Kidney epithelial cell (primary cell): ENCODE measurements at regions not wholly inside any gene's neighbourhood (a gene's known extent, or its start where the extent isn't known, plus 50 kb on each side); places are given as distances from the start of the nearest gene placed in this dataset.

ENCODE experiments used
- DNase-seq: peaks from one replicate; pipeline ENCODE4 v3.0.0-alpha.2; 2010; ENCODE audit warnings: low read depth
- H3K27me3 ChIP-seq: 2 replicates; pipeline ENCODE4 v1.6.0; 2011; ENCODE audit warnings: low read length; ENCODE audit not compliant: control insufficient read depth, insufficient read depth
- H3K36me3 ChIP-seq: 2 replicates; pipeline ENCODE4 v1.5.1; 2011; ENCODE audit warnings: low read length; ENCODE audit not compliant: control insufficient read depth, insufficient read depth
- H3K4me3 ChIP-seq: 2 replicates; pipeline ENCODE4 v1.5.1; 2011; ENCODE audit warnings: low read depth, mild to moderate bottlenecking, control low read depth, low read length
- TF ChIP-seq, protein P1 (sequence below): IDR thresholded peaks from 2 replicates; pipeline ENCODE4 v1.5.1; 2011; ENCODE audit warnings: mild to moderate bottlenecking, moderate library complexity, low read length, control low read depth, inconsistent platforms; ENCODE audit not compliant: insufficient read depth, poor library complexity, severe bottlenecking

- Histone ChIP-seq H3K4me3 (no peak overlapping the region), H3K27me3 (no peaks in the 10 kb centered on the region), H3K36me3 (no peaks in the 10 kb centered on the region)
- DNase-seq: no peak
- TF ChIP-seq, protein P1, sequence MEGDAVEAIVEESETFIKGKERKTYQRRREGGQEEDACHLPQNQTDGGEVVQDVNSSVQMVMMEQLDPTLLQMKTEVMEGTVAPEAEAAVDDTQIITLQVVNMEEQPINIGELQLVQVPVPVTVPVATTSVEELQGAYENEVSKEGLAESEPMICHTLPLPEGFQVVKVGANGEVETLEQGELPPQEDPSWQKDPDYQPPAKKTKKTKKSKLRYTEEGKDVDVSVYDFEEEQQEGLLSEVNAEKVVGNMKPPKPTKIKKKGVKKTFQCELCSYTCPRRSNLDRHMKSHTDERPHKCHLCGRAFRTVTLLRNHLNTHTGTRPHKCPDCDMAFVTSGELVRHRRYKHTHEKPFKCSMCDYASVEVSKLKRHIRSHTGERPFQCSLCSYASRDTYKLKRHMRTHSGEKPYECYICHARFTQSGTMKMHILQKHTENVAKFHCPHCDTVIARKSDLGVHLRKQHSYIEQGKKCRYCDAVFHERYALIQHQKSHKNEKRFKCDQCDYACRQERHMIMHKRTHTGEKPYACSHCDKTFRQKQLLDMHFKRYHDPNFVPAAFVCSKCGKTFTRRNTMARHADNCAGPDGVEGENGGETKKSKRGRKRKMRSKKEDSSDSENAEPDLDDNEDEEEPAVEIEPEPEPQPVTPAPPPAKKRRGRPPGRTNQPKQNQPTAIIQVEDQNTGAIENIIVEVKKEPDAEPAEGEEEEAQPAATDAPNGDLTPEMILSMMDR: no peak
Observed at GRCh38 chr6:135637701-135638100, 140.2 kb upstream of the AHI1 start.

GRCh38 chr6:135638108-135638507 lies 140.6 kb upstream of the AHI1 start:
- no peak overlapping the region for H3K4me3 ChIP-seq
- TF ChIP-seq, protein P1: no peak
- no peaks in the 10 kb centered on the region for H3K36me3 ChIP-seq
- no peaks in the 10 kb centered on the region for H3K27me3 ChIP-seq
- DNase-seq: no peak

- DNase-seq: no peak
- TF ChIP-seq, protein P1: no peak
- Histone ChIP-seq H3K4me3 (no peak overlapping the region), H3K27me3 (no peaks in the 10 kb centered on the region), H3K36me3 (no peaks in the 10 kb centered on the region)
Observed at GRCh38 chr6:135640048-135640447, 142.5 kb upstream of the AHI1 start.

DNA sequence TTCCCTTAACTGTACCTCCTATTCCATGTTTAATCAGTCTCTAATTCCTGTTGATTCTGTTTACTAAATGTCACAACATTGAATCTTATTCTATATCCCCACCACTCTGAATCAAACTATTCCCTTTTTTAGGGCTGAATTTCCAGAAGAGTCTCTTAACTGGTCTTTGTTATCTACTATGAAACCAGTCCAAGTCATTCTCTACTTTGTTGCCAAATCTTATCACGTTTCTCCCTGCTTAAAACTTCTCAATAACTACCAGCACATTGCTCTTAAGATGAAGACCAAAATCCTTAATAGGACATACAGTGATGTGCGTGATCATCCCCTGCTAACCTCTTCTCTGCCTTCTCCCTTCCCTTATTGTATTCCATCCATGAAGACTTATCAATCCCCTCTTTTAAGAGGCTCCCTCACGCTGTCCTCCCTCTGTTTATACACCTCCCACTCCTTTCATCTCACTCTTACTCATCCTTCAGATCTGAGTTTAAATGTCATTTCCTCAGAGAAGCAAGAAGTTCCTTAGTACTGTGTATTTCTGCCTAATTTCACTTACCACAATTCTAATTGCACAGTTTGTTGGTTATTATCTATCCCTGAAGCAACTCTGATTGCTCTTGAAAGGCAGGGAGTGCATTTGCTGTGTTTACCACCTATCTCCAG lies 143.0 kb upstream of the AHI1 start:
- TF ChIP-seq, protein P1: no peak
- no peak overlapping the region for H3K4me3 ChIP-seq
- DNase-seq: no peak
- no peaks in the 10 kb centered on the region for H3K36me3 ChIP-seq
- H3K27me3 ChIP-seq: no peaks in the 10 kb centered on the region

DNA sequence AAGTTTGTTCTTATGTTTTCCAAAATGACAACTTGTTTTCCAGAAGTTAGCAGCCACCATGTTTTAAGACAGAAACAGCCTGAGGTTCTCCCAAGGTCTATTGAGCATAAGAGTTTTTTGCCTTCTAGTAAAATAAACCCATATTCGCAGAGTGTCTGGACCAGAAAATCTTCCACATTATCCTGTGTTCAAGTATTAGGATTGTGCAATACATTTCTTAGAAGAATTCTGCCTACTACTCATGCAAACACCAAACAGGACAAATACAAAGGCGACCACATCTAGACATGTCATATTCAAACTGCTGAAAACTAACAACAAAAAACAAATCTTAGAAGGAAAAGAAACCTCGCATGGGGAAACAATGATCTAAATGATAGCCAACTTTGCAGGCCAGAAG lies 145.4 kb upstream of the AHI1 start:
- Histone ChIP-seq H3K27me3 (no peaks in the 10 kb centered on the region), H3K4me3 (no peak overlapping the region), H3K36me3 (no peaks in the 10 kb centered on the region)
- DNase-seq: no peak
- TF ChIP-seq, protein P1: no peak

DNA sequence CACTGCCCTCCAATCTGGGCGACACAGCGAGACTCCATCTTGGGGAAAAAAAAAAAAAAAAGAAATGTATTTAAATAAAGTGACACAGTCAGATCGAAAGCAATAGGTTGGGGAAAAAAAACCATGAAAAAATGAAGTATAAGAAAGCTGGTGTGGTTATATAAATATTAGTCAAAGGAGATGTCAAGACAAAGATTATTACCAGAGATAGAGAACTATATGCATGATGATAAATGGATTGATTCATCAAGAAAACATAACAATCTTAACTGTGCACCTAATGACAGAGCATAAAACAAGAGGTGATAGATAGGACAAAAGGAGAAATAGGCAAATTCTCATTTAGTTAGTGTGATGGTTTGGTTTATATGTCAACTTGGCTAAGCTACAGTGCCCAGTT lies 146.9 kb upstream of the AHI1 start:
- TF ChIP-seq, protein P1: no peak
- H3K27me3 ChIP-seq: no peaks in the 10 kb centered on the region
- H3K36me3 ChIP-seq: no peaks in the 10 kb centered on the region
- H3K4me3 ChIP-seq: no peak overlapping the region
- DNase-seq: no peak
